ENCODE measurements at regions not wholly inside any gene's neighbourhood (a gene's known extent, or its start where the extent isn't known, plus 50 kb on each side); places are given as distances from the start of the nearest gene placed in this dataset.
"Not testable (repeated sequence)": the region's sequence is repeated elsewhere in the genome, so short reads cannot be mapped to it uniquely, and the experiment has no call there.

- Histone ChIP-seq H3K36me3 (ENCODE audit: control insufficient read depth, insufficient read depth, low read length) (no peaks in the 10 kb centered on the region), H3K4me3 (ENCODE audit: extremely low read depth, insufficient read depth, low read length, poor library complexity, severe bottlenecking) (no peak overlapping the region), H3K4me1 (ENCODE audit: control insufficient read depth, insufficient read depth, low read length, poor library complexity, severe bottlenecking) (no peaks in the 10 kb centered on the region), H3K9me3 (ENCODE audit: control insufficient read depth, low read length) (no peaks in the 10 kb centered on the region), H3K27ac (ENCODE audit: low read depth, low read length, severe bottlenecking) (no peak overlapping the region)
- no CpG with 5 or more reads among the region's 1 CpG for WGBS, 2 experiments (ENCODE audit: insufficient coverage in 2 of 2)
Measured at GRCh38 chr5:128714551-128714950, 176.5 kb upstream of the FBN2 start.

- WGBS, 2 experiments (ENCODE audit: insufficient coverage in 2 of 2) = no CpG with 5 or more reads among the region's 1 CpG
- H3K27ac ChIP-seq (ENCODE audit: low read depth, low read length, severe bottlenecking) = no peak overlapping the region
- no peaks in the 10 kb centered on the region for H3K4me1 ChIP-seq (ENCODE audit: control insufficient read depth, insufficient read depth, low read length, poor library complexity, severe bottlenecking)
- no peaks in the 10 kb centered on the region for H3K9me3 ChIP-seq (ENCODE audit: control insufficient read depth, low read length)
- no peaks in the 10 kb centered on the region for H3K36me3 ChIP-seq (ENCODE audit: control insufficient read depth, insufficient read depth, low read length)
- no peak overlapping the region for H3K4me3 ChIP-seq (ENCODE audit: extremely low read depth, insufficient read depth, low read length, poor library complexity, severe bottlenecking)
Measured at GRCh38 chr5:128722551-128722950, 184.5 kb upstream of the FBN2 start.

- WGBS, 2 experiments (ENCODE audit: insufficient coverage in 2 of 2) = 67% methylated on average over 2 of the region's 2 CpGs; no CpG with 5 or more reads in 1 of the 2 experiments
- not testable (repeated sequence) for H3K4me1 ChIP-seq (ENCODE audit: control insufficient read depth, insufficient read depth, low read length, poor library complexity, severe bottlenecking); H3K27ac ChIP-seq (ENCODE audit: low read depth, low read length, severe bottlenecking); H3K4me3 ChIP-seq (ENCODE audit: extremely low read depth, insufficient read depth, low read length, poor library complexity, severe bottlenecking); H3K9me3 ChIP-seq (ENCODE audit: control insufficient read depth, low read length); H3K36me3 ChIP-seq (ENCODE audit: control insufficient read depth, insufficient read depth, low read length)
Measured at GRCh38 chr5:128730021-128730420, 192.0 kb upstream of the FBN2 start.

GRCh38 chr5:128735656-128736055, 197.6 kb upstream of the FBN2 start:
- not testable (repeated sequence) for H3K4me3 ChIP-seq (ENCODE audit: extremely low read depth, insufficient read depth, low read length, poor library complexity, severe bottlenecking); H3K36me3 ChIP-seq (ENCODE audit: control insufficient read depth, insufficient read depth, low read length); H3K4me1 ChIP-seq (ENCODE audit: control insufficient read depth, insufficient read depth, low read length, poor library complexity, severe bottlenecking); H3K9me3 ChIP-seq (ENCODE audit: control insufficient read depth, low read length); H3K27ac ChIP-seq (ENCODE audit: low read depth, low read length, severe bottlenecking)
- 94% methylated on average over 2 of the region's 4 CpGs; no CpG with 5 or more reads in 1 of the 2 experiments for WGBS, 2 experiments (ENCODE audit: insufficient coverage in 2 of 2)

- no peaks in the 10 kb centered on the region for H3K9me3 ChIP-seq (ENCODE audit: control insufficient read depth, low read length)
- no peak overlapping the region for H3K27ac ChIP-seq (ENCODE audit: low read depth, low read length, severe bottlenecking)
- no peaks in the 10 kb centered on the region for H3K36me3 ChIP-seq (ENCODE audit: control insufficient read depth, insufficient read depth, low read length)
- WGBS, 2 experiments (ENCODE audit: insufficient coverage in 2 of 2) = 100% methylated on average over 1 of the region's 1 CpG
- H3K4me3 ChIP-seq (ENCODE audit: extremely low read depth, insufficient read depth, low read length, poor library complexity, severe bottlenecking) = no peak overlapping the region
- no peaks in the 10 kb centered on the region for H3K4me1 ChIP-seq (ENCODE audit: control insufficient read depth, insufficient read depth, low read length, poor library complexity, severe bottlenecking)
Measured at GRCh38 chr5:128736553-128736952, 198.5 kb upstream of the FBN2 start.

- Histone ChIP-seq H3K9me3 (ENCODE audit: control insufficient read depth, low read length) (no peaks in the 10 kb centered on the region), H3K27ac (ENCODE audit: low read depth, low read length, severe bottlenecking) (no peak overlapping the region), H3K36me3 (ENCODE audit: control insufficient read depth, insufficient read depth, low read length) (no peaks in the 10 kb centered on the region), H3K4me3 (ENCODE audit: extremely low read depth, insufficient read depth, low read length, poor library complexity, severe bottlenecking) (no peak overlapping the region), H3K4me1 (ENCODE audit: control insufficient read depth, insufficient read depth, low read length, poor library complexity, severe bottlenecking) (no peaks in the 10 kb centered on the region)
- 75 to 81% methylated on average over 8 of the region's 11 CpGs for WGBS, 2 experiments (ENCODE audit: insufficient coverage in 2 of 2)
Measured at GRCh38 chr5:128749136-128749898, 211.3 kb upstream of the FBN2 start.

GRCh38 chr5:128750155-128750554, 212.1 kb upstream of the FBN2 start:
- H3K36me3 ChIP-seq (ENCODE audit: control insufficient read depth, insufficient read depth, low read length) = no peaks in the 10 kb centered on the region
- no peaks in the 10 kb centered on the region for H3K4me1 ChIP-seq (ENCODE audit: control insufficient read depth, insufficient read depth, low read length, poor library complexity, severe bottlenecking)
- H3K9me3 ChIP-seq (ENCODE audit: control insufficient read depth, low read length) = no peaks in the 10 kb centered on the region
- no peak overlapping the region for H3K4me3 ChIP-seq (ENCODE audit: extremely low read depth, insufficient read depth, low read length, poor library complexity, severe bottlenecking)
- H3K27ac ChIP-seq (ENCODE audit: low read depth, low read length, severe bottlenecking) = no peak overlapping the region
- WGBS, 2 experiments (ENCODE audit: insufficient coverage in 2 of 2) = 100% methylated on average over 1 of the region's 1 CpG

- Histone ChIP-seq H3K9me3 (ENCODE audit: control insufficient read depth, low read length) (no peaks in the 10 kb centered on the region), H3K27ac (ENCODE audit: low read depth, low read length, severe bottlenecking) (no peak overlapping the region), H3K4me1 (ENCODE audit: control insufficient read depth, insufficient read depth, low read length, poor library complexity, severe bottlenecking) (no peaks in the 10 kb centered on the region), H3K36me3 (ENCODE audit: control insufficient read depth, insufficient read depth, low read length) (no peaks in the 10 kb centered on the region), H3K4me3 (ENCODE audit: extremely low read depth, insufficient read depth, low read length, poor library complexity, severe bottlenecking) (no peak overlapping the region)
- 83% methylated on average over 1 of the region's 3 CpGs; no CpG with 5 or more reads in 1 of the 2 experiments for WGBS, 2 experiments (ENCODE audit: insufficient coverage in 2 of 2)
Measured at GRCh38 chr5:128757196-128757959, 207.9 kb upstream of the SLC27A6 start.

- Histone ChIP-seq H3K27ac (ENCODE audit: low read depth, low read length, severe bottlenecking) (no peak overlapping the region), H3K9me3 (ENCODE audit: control insufficient read depth, low read length) (no peaks in the 10 kb centered on the region), H3K4me3 (ENCODE audit: extremely low read depth, insufficient read depth, low read length, poor library complexity, severe bottlenecking) (no peak overlapping the region), H3K36me3 (ENCODE audit: control insufficient read depth, insufficient read depth, low read length) (no peaks in the 10 kb centered on the region), H3K4me1 (ENCODE audit: control insufficient read depth, insufficient read depth, low read length, poor library complexity, severe bottlenecking) (no peaks in the 10 kb centered on the region)
- 85 to 93% methylated on average over 5 to 6 of the region's 10 CpGs for WGBS, 2 experiments (ENCODE audit: insufficient coverage in 2 of 2)
Measured at GRCh38 chr5:128762661-128763306, 202.5 kb upstream of the SLC27A6 start.

GRCh38 chr5:128763321-128763720, 202.0 kb upstream of the SLC27A6 start:
- no peaks in the 10 kb centered on the region for H3K9me3 ChIP-seq (ENCODE audit: control insufficient read depth, low read length)

More at GRCh38 chr5:128763321-128763720, 202.0 kb upstream of the SLC27A6 start:
- Histone ChIP-seq H3K36me3 (ENCODE audit: control insufficient read depth, insufficient read depth, low read length) (no peaks in the 10 kb centered on the region), H3K27ac (ENCODE audit: low read depth, low read length, severe bottlenecking) (no peak overlapping the region), H3K4me1 (ENCODE audit: control insufficient read depth, insufficient read depth, low read length, poor library complexity, severe bottlenecking) (no peaks in the 10 kb centered on the region), H3K4me3 (ENCODE audit: extremely low read depth, insufficient read depth, low read length, poor library complexity, severe bottlenecking) (no peak overlapping the region)
- WGBS, 2 experiments (ENCODE audit: insufficient coverage in 2 of 2) = 93% methylated on average over 2 of the region's 2 CpGs; no CpG with 5 or more reads in 1 of the 2 experiments

Data from mesodermal cell (in vitro differentiated cells).